ENCODE measurements at regions not wholly inside any gene's neighbourhood (a gene's known extent, or its start where the extent isn't known, plus 50 kb on each side); places are given as distances from the start of the nearest gene placed in this dataset.

DNA sequence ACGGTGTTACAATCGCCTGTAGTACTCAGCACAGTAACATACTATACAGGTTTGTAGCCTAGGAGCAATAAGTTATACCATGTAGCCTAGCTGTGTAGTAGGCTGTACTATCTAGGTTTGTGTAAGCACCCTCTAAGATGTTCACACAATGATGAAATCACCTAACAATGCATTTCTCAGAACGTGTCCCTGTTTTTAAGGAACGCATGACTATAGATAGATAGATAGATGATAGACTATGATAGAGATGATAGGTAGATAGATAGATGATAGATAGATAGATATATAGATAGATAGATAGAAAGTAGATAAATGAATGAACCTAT lies 203.9 kb downstream of the FAM76B start:
- Histone ChIP-seq H3K4me3 (ENCODE audit: control extremely low read depth in 1 of 5, extremely low read depth in 1 of 5, insufficient read depth in 1 of 5, low read depth in 2 of 5, low read length in 4 of 5) (no peak overlapping the region), H3K27me3 (replicated peaks in 1 of 4; ENCODE audit: control extremely low read depth in 1 of 4, control insufficient read depth in 3 of 4, insufficient read depth in 4 of 4, low read length in 3 of 4) (no peaks in the 10 kb centered on the region), H3K9ac (ENCODE audit: low read length) (no peak overlapping the region), H3K4me2 (replicated peaks; ENCODE audit: low read depth, low read length, poor library complexity, severe bottlenecking) (no peak overlapping the region), H3K4me1 (ENCODE audit: control insufficient read depth in 2 of 2, insufficient read depth in 2 of 2, low read length in 2 of 2) (peaks cover 2 to 4% of the 10 kb centered on the region in 2 donors), H3K9me3 (ENCODE audit: control extremely low read depth in 1 of 3, control insufficient read depth in 2 of 3, insufficient read depth in 1 of 3, low read length in 2 of 3) (no peaks in the 10 kb centered on the region), H3K36me3 (replicated peaks in 1 of 2; ENCODE audit: control extremely low read depth in 1 of 2, control insufficient read depth in 1 of 2, extremely low read depth in 1 of 2, insufficient read depth in 2 of 2, low read length in 1 of 2) (no peaks in the 10 kb centered on the region), H4K20me1 (ENCODE audit: control insufficient read depth, insufficient read depth, low read length, poor library complexity, severe bottlenecking) (no peaks in the 10 kb centered on the region), H3K79me2 (ENCODE audit: control insufficient read depth, insufficient read depth, low read length) (no peaks in the 10 kb centered on the region), H2AFZ (ENCODE audit: insufficient read depth, low read depth, low read length, poor library complexity, severe bottlenecking) (no peak overlapping the region), H3K27ac (ENCODE audit: low read length in 2 of 2) (no peak overlapping the region)
- Mint-ChIP-seq H3K4me1 (peaks cover 8% of the 10 kb centered on the region), H3K27me3 (no peaks in the 10 kb centered on the region), H3K4me3 (no peak overlapping the region), H3K9me3 (ENCODE audit: insufficient read depth) (no peaks in the 10 kb centered on the region), H3K27ac (no peak overlapping the region)
- DNase-seq (no peak), ATAC-seq (ENCODE audit: low read depth) (no peak)
- intact Hi-C loops (cut with micrococcal nuclease): no loop called here
- WGBS (ENCODE audit: insufficient coverage): no CpG with 5 or more reads among the region's 4 CpGs
- TF ChIP-seq EZH2 (IDR thresholded peaks at IDR 0.05; ENCODE audit: borderline replicate concordance, insufficient read depth, low read depth, low read length, poor library complexity, severe bottlenecking): no peak
- ChIA-PET POLR2A (no interaction called here), CTCF (no interaction called here)

GRCh38 chr11:95585069-95585751 lies 204.4 kb downstream of the FAM76B start:
- Histone ChIP-seq H3K9ac (ENCODE audit: low read length) (no peak overlapping the region), H3K9me3 (ENCODE audit: control extremely low read depth in 1 of 3, control insufficient read depth in 2 of 3, insufficient read depth in 1 of 3, low read length in 2 of 3) (no peaks in the 10 kb centered on the region), H3K79me2 (ENCODE audit: control insufficient read depth, insufficient read depth, low read length) (no peaks in the 10 kb centered on the region), H2AFZ (ENCODE audit: insufficient read depth, low read depth, low read length, poor library complexity, severe bottlenecking) (no peak overlapping the region), H3K4me1 (ENCODE audit: control insufficient read depth in 2 of 2, insufficient read depth in 2 of 2, low read length in 2 of 2) (peaks cover 2 to 4% of the 10 kb centered on the region in 2 donors), H3K27ac (ENCODE audit: low read length in 2 of 2) (no peak overlapping the region), H3K4me2 (replicated peaks; ENCODE audit: low read depth, low read length, poor library complexity, severe bottlenecking) (no peak overlapping the region), H4K20me1 (ENCODE audit: control insufficient read depth, insufficient read depth, low read length, poor library complexity, severe bottlenecking) (no peaks in the 10 kb centered on the region), H3K4me3 (ENCODE audit: control extremely low read depth in 1 of 5, extremely low read depth in 1 of 5, insufficient read depth in 1 of 5, low read depth in 2 of 5, low read length in 4 of 5) (no peak overlapping the region), H3K36me3 (replicated peaks in 1 of 2; ENCODE audit: control extremely low read depth in 1 of 2, control insufficient read depth in 1 of 2, extremely low read depth in 1 of 2, insufficient read depth in 2 of 2, low read length in 1 of 2) (no peaks in the 10 kb centered on the region), H3K27me3 (replicated peaks in 1 of 4; ENCODE audit: control extremely low read depth in 1 of 4, control insufficient read depth in 3 of 4, insufficient read depth in 4 of 4, low read length in 3 of 4) (no peaks in the 10 kb centered on the region)
- TF ChIP-seq, protein P1, sequence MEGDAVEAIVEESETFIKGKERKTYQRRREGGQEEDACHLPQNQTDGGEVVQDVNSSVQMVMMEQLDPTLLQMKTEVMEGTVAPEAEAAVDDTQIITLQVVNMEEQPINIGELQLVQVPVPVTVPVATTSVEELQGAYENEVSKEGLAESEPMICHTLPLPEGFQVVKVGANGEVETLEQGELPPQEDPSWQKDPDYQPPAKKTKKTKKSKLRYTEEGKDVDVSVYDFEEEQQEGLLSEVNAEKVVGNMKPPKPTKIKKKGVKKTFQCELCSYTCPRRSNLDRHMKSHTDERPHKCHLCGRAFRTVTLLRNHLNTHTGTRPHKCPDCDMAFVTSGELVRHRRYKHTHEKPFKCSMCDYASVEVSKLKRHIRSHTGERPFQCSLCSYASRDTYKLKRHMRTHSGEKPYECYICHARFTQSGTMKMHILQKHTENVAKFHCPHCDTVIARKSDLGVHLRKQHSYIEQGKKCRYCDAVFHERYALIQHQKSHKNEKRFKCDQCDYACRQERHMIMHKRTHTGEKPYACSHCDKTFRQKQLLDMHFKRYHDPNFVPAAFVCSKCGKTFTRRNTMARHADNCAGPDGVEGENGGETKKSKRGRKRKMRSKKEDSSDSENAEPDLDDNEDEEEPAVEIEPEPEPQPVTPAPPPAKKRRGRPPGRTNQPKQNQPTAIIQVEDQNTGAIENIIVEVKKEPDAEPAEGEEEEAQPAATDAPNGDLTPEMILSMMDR (IDR thresholded peaks at IDR 0.05): no peak
- TF ChIP-seq EZH2 (IDR thresholded peaks at IDR 0.05; ENCODE audit: borderline replicate concordance, insufficient read depth, low read depth, low read length, poor library complexity, severe bottlenecking): no peak
- Mint-ChIP-seq H3K4me3 (no peak overlapping the region), H3K27ac (no peak overlapping the region), H3K9me3 (ENCODE audit: insufficient read depth) (no peaks in the 10 kb centered on the region), H3K4me1 (peaks cover 8% of the 10 kb centered on the region), H3K27me3 (no peaks in the 10 kb centered on the region)
- intact Hi-C loops (cut with micrococcal nuclease): no loop called here
- ChIA-PET CTCF (interaction anchor here (0.6 to 1.5 kb wide), 2 partner anchors 19 to 401 kb away, joined by 3 to 5 read pairs; no protein-coding TSS in a partner anchor), POLR2A (no interaction called here)
- ATAC-seq (ENCODE audit: low read depth) (no peak), DNase-seq (no peak)
- no CpG with 5 or more reads among the region's 3 CpGs for WGBS (ENCODE audit: insufficient coverage)

All from B cell (primary cell).